Right hindlimb (tissue), 1 donor: ENCODE measurements at regions not wholly inside any gene's neighbourhood (a gene's known extent, or its start where the extent isn't known, plus 50 kb on each side); places are given as distances from the start of the nearest gene placed in this dataset.
A peak's percentile ranks its signal among the peaks of the same experiment; 100 is the strongest.
"Not testable (repeated sequence)": the region's sequence is repeated elsewhere in the genome, so short reads cannot be mapped to it uniquely, and the experiment has no call there.

Experiments
- DNase-seq: peaks from one replicate; pipeline ENCODE4 v3.0.0-alpha.2; 2018

DNA sequence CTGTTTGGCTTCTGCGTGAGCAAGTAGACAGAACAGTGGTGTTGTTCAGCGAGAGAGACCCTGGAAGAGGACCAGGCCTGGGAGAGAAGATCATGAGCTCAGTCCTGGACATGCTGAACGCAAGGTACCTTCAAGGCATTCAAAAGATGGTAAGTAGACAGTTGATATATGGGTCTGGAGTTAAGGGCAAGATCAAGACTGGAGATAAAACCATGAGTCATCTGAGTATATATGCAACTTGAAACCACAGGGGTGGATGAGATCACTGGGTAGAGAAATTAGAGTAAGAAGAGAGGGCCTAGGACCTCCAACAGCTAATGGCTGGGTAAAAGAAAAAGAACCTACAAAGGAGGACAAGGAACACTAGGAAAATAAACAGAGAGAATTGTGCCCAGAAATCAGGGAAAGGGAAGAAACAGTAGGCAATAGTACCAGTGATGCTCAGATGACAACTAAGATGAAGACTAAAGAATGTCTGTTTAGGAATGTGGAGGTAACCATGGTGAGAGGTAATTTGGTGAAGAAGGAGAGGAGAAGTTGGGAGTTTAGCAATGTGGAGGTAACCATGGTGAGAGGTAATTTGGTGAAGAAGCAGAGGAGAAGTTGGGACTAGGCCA, 343.2 kb upstream of the ADAMTS9 start:
- no peak for DNase-seq

- no peak for DNase-seq
These were observed 342.3 kb upstream of the ADAMTS9 start for GRCh38 chr3:65030014-65030627.

DNA sequence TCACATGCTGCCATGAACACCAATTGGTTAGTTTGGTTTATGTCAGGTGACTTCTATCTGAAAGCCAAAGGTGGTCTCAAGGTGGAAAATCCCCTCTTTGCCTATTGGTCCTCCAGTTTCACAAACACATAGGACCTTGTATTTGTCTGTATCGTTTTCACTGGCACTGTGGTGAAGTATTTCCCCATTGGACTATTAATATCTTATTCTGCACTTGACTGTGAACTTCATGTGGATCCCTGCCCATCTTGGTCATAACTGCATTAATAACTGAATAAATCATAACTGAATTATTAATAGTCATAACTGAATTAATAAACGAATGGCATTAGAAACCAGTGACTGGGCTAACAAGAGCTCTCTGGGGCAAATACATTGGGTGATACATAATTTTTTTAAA, 341.3 kb upstream of the ADAMTS9 start:
- no peak for DNase-seq

GRCh38 chr3:65028024-65028423, 340.2 kb upstream of the ADAMTS9 start:
- no peak for DNase-seq

GRCh38 chr3:65027335-65027734, 339.5 kb upstream of the ADAMTS9 start:
- DNase-seq, result no peak

DNA sequence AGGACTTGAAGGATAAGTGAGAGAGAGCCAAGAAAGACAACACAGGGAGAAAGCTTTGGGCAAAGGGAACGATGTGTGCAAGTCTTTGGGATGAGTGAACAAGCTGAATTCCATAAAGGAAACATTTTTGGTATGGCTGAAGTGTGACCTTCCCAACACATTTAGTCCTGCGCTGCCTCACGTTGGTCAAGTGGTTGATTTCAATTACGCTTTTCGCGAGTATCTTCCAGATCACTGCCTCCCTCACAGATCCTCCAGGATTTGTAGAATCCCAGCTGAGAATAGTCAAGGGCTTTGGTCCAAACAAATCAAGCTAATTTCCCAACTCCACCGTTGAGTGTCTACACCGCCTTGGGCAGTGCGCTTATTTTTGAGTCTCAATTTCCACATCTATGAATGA, 338.4 kb upstream of the ADAMTS9 start:
- DNase-seq, result no peak

DNA sequence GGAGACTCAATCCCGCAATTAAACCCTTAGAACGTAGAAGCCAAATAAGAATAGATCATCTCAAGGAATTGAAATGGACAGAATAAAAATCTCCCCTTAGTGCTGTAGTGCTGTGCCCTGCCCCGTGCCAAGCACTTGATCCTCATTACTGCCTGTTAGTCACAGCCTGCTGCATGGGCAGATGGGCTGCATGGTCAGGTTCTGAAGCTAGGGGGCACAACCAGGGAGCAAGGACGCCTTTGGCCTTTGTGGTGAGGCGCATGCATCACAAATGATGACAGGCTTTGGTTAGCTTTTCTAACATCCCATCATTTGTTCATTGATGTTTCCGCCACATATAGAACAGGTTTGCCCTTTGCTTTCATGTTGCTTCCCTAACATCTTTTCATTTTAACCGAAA, 336.3 kb upstream of the ADAMTS9 start:
- no peak for DNase-seq

GRCh38 chr3:65020281-65021160, 332.7 kb upstream of the ADAMTS9 start:
- DNase-seq, result peak; percentile 43

DNA sequence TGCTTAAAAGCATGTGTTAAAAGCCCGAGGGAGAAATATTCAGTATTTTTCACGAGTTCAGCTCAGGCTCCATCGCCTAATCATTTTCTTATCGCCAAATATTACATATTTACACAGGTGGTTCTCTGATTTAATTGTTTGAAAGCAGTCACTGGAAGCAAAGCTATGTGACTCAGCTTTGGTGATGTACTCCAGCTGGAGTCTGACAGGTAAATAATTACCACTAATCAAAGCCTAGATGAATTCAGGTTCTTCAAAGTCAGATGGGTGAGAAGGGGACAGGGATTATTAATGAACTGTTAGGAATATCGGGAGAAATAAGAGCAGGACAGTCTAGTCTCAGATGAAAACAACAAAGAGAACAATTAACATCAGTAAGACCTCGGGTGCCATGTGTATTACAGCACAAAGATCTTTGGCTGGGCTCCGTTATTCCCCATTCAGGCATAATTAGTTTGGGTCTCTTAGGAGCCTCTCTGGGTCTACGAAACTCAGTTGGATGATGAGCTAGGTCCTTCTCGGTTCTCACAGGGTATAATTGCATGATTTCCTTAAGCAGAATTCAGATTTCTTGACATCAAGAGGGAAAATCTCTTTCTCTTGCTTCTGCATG, 331.7 kb upstream of the ADAMTS9 start:
- no peak for DNase-seq

GRCh38 chr3:65018801-65019200, 331.0 kb upstream of the ADAMTS9 start:
- DNase-seq, result no peak

DNA sequence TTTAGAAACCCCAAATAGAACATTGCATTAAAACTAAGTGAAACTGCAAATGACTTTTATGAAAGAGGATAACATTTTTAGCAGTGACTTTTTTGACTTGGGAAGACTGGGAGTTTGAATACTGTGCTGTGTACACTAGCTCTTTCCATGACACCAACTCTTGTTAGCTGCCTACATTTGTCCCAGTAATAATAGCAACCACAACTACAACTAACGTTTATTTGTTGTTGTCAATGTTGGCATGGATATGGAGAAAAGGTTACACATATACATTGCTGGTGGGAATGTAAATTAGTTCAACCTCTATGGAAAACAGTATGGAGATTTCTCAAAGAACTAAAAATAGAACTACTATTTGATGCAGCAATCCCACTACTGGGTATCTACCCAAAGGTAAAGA, 329.6 kb upstream of the ADAMTS9 start:
- DNase-seq, result no peak

- no peak for DNase-seq
These were observed 327.9 kb upstream of the ADAMTS9 start for GRCh38 chr3:65015711-65016110.

DNA sequence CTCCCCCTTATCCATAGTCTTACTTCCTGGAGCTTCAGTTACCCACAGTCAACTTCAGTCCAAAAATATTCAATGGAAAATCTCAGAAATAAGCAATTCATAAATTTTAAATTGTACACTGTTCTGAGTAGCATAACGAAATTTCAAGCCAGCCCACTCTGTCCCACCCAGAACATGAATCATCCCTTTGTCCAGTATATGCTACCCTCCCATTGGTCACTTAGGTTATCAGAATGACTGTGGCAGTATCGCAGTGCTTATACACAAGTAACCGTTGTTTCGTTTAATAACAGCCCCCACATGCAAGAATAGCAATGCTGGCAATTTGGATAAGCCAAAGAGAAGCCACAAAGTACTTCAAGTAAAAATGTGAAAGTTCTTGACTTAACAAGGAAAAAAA, 325.3 kb upstream of the ADAMTS9 start:
- DNase-seq, result no peak

- DNase-seq, result no peak
These were observed 318.5 kb upstream of the ADAMTS9 start for GRCh38 chr3:65006300-65006739.

GRCh38 chr3:65005486-65005885, 317.7 kb upstream of the ADAMTS9 start:
- no peak for DNase-seq

DNA sequence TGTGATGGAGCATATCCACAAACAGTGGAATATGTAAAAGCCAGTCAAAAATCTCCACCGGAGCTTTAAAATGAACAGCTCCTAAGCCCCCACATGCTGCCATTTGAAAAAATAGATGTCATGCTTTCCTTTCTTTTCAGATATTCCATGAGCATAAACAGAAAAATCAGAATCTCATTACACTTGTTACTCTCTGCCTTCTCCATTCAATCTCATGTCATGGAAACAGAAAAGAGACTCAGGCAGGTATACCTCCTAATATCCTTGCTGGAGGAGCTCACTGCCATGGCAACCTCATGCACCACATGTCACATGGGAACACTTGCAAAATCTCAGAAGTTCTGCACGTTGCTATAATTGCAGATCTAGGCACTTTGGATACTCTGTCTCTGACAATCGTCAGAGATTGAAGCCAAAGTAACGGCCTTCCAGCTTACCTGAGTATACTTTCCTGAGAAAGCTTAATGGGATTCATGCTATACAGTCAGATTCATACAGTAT, 317.0 kb upstream of the ADAMTS9 start:
- no peak for DNase-seq

- DNase-seq, result no peak
These were observed 316.5 kb upstream of the ADAMTS9 start for GRCh38 chr3:65004306-65004705.

DNA sequence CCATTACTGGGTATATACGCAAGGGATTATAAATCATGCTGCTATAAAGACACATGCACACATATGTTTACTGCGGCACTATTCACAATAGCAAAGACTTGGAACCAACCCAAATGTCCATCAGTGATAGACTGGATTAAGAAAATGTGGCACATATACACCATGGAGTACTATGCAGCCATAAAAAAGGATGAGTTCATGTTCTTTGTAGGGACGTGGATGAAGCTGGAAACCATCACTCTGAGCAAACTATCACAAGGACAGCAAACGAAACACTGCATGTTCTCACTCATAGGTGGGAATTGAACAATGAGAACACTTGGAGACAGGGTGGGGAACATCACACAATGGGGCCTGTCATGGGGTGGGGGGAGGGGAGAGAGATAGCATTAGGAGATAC, 313.3 kb upstream of the ADAMTS9 start:
- not testable (repeated sequence) for DNase-seq

DNA sequence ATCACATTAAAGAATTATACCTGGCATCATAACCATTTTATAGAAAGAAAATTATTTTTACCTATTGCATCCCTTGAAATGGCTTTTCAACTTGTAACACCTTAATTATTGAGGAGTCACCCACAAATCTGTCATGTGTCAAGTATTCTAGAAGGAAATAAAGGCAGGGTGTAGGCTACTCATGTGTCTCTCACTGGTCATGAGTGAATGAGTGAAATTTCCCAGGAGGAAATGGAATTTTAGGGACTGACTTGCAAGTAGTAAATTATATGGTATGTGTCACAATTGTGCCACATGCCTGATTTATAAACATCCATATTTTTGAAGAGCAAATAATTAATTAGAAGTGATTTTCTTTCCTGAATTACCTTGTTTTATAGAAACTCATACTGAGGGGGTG, 310.5 kb upstream of the ADAMTS9 start:
- DNase-seq, result no peak

GRCh38 chr3:64995857-64996551, 308.2 kb upstream of the ADAMTS9 start:
- DNase-seq, result peak; percentile 47

DNA sequence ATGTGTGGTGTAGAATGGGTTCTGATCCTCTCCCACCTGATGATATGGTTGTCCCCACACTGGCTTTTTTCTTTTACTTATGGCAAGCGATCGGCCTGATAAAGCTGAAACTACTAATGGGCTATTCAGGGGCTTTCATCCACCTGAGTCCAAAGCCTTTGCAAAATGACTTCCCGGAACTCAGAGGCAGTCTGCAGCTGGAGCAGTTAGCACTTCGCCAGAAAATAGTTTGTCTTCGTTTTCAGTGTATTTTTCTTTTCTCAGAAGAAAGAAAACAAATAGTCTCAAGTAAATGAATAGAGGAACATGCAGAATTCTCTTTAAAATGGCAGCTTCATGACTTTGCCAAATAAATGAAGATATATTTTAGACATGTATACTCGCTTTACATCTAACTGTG, 306.0 kb upstream of the ADAMTS9 start:
- DNase-seq, result peak; percentile 50

DNA sequence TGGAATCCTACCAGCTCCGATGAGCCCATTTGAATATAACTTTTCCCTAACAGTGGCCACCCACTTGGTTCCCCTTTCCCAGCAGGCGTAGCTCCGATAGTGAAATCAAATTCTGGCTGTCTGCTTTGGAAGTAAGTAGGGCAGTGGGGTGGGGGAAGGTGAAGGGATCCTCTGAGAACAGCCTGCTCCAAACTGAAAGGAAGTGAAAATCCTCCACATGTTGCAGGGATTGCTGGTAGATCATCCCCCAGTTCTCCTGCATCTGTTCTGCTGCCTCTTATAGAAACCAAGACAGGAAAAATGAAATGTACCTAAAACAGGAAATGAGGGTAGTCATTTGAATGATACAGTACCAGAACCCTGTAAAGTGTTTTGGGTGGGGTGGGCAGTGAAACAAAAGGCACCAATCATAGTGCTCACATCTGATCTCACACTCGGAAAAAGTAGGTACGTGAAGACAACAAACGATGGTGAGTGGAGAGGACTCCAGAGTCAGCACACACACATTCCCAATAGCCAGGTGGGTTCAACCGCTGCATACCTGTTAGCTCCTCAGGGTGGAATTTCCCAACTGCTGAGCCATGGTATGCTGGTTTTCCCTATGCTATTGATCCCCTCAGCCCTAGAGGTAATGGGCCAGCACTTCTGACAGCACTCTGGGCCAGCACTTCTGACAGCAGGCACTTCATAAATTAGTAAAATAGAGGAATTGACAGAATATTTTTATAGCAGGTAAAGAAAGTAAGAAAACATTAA, 304.9 kb upstream of the ADAMTS9 start:
- peak; percentile 65 for DNase-seq
